IMR-90 (cell line): ENCODE measurements at regions not wholly inside any gene's neighbourhood (a gene's known extent, or its start where the extent isn't known, plus 50 kb on each side); places are given as distances from the start of the nearest gene placed in this dataset.

Experiments used
- ATAC-seq: fragments of 200-7000 bp; cut with Tn5 transposase; 2 replicates; pipeline ENCODE4 v1.9.1; 2020; ENCODE audit warnings: low read depth, mild to moderate bottlenecking, moderate library complexity
- BruUV-seq: library from RNA; stranded (reverse); fragments of 400-500 nt; replicated peaks from 2 replicates; lab custom pipeline; 2021; lab: Mats Ljungman, UMichigan
- CTCF ChIA-PET: fragments of 300-600 bp; formaldehyde crosslinking; extraction: SDS; loops from one replicate; lab custom pipeline; 2021; ENCODE audit warnings: antibody characterized with exemption; lab: Yijun Ruan, JAX
- POLR2A ChIA-PET: fragments of 300-600 bp; sonication (Branson Sonifier 250); formaldehyde crosslinking; loops from one replicate; lab custom pipeline; 2022; ENCODE audit warnings: antibody characterized with exemption; ENCODE audit not compliant: unreplicated experiment; lab: Charles Lee
- DNase-seq: peaks from one replicate; pipeline ENCODE4 v3.0.0; 2013
- H2AFZ ChIP-seq: replicated peaks from 2 replicates; pipeline ENCODE3; 2013; ENCODE audit warnings: low read length, mild to moderate bottlenecking; ENCODE audit not compliant: poor library complexity
- H2AK5ac ChIP-seq: 2 replicates; pipeline ENCODE4 v1.6.1; 2013; ENCODE audit warnings: low read depth, low read length, inconsistent platforms
- H2AK9ac ChIP-seq: replicated peaks from 2 replicates; pipeline ENCODE3; 2013; ENCODE audit warnings: mild to moderate bottlenecking, low read depth, low read length, moderate library complexity; ENCODE audit not compliant: poor library complexity
- H2BK120ac ChIP-seq: 2 replicates; pipeline ENCODE4 v1.6.1; 2013; ENCODE audit warnings: low read depth, low read length, inconsistent platforms
- H2BK15ac ChIP-seq: 3 replicates; pipeline ENCODE4 v1.6.1; 2013; ENCODE audit warnings: low read depth, low read length, inconsistent platforms
- H2BK20ac ChIP-seq: 2 replicates; pipeline ENCODE4 v1.6.1; 2013; ENCODE audit warnings: low read depth, mild to moderate bottlenecking, inconsistent platforms, low read length, moderate library complexity
- H2BK5ac ChIP-seq: 2 replicates; pipeline ENCODE4 v1.6.1; 2013; ENCODE audit warnings: mild to moderate bottlenecking, low read depth, low read length, inconsistent platforms; ENCODE audit not compliant: poor library complexity, severe bottlenecking
- H3K14ac ChIP-seq: replicated peaks from 2 replicates; pipeline ENCODE4 v1.6.1; 2013; ENCODE audit warnings: low read depth, low read length, inconsistent platforms
- H3K18ac ChIP-seq: 2 replicates; pipeline ENCODE4 v1.6.1; 2013; ENCODE audit warnings: low read depth, low read length, control low read depth
- H3K23ac ChIP-seq: 2 replicates; pipeline ENCODE4 v1.6.1; 2013; ENCODE audit warnings: low read depth, low read length, inconsistent platforms
- H3K27ac ChIP-seq: 2 replicates; pipeline ENCODE4 v1.5.1; 2013; ENCODE audit warnings: mild to moderate bottlenecking, control low read depth, low read length; ENCODE audit not compliant: insufficient read depth
- H3K27me3 ChIP-seq: 2 replicates; pipeline ENCODE4 v1.6.1; 2013; ENCODE audit warnings: low read length; ENCODE audit not compliant: control insufficient read depth, insufficient read depth
- H3K36me3 ChIP-seq: 2 replicates; pipeline ENCODE4 v1.6.1; 2013; ENCODE audit warnings: low read length, mixed read lengths; ENCODE audit not compliant: control insufficient read depth, insufficient read depth
- H3K4ac ChIP-seq: 2 replicates; pipeline ENCODE4 v1.6.1; 2013; ENCODE audit warnings: low read depth, low read length, inconsistent platforms
- H3K4me1 ChIP-seq: 2 replicates; pipeline ENCODE4 v1.6.1; 2013; ENCODE audit warnings: low read length, mixed read lengths; ENCODE audit not compliant: control insufficient read depth, insufficient read depth
- H3K4me2 ChIP-seq: 2 replicates; pipeline ENCODE4 v1.6.1; 2013; ENCODE audit warnings: low read depth, mild to moderate bottlenecking, control low read depth, low read length, moderate library complexity
- H3K4me3 ChIP-seq: 2 replicates; pipeline ENCODE4 v1.5.1; 2013; ENCODE audit warnings: low read depth, mild to moderate bottlenecking, control low read depth, low read length, moderate library complexity; ENCODE audit not compliant: insufficient read depth
- H3K56ac ChIP-seq: 2 replicates; pipeline ENCODE4 v1.6.1; 2013; ENCODE audit warnings: low read length, inconsistent platforms; ENCODE audit not compliant: insufficient read depth; ENCODE audit errors: extremely low read depth
- H3K79me1 ChIP-seq, 2 experiments: 2 replicates each; pipeline ENCODE4 v1.6.1; 2013; ENCODE audit warnings: low read length in 2 of 2, inconsistent platforms in 1 of 2, low read depth in 1 of 2
- H3K9ac ChIP-seq: 2 replicates; pipeline ENCODE4 v1.6.1; 2013; ENCODE audit warnings: low read depth, low read length, control low read depth
- H3K9me1 ChIP-seq: 2 replicates; pipeline ENCODE4 v1.6.1; 2013; ENCODE audit warnings: low read length, inconsistent platforms; ENCODE audit not compliant: insufficient read depth
- H3K9me3 ChIP-seq: 2 replicates; pipeline ENCODE4 v1.6.1; 2013; ENCODE audit warnings: low read length; ENCODE audit not compliant: control insufficient read depth, insufficient read depth
- H4K20me1 ChIP-seq: 2 replicates; pipeline ENCODE4 v1.6.1; 2013; ENCODE audit warnings: low read length, inconsistent platforms; ENCODE audit not compliant: insufficient read depth
- H4K5ac ChIP-seq: 2 replicates; pipeline ENCODE4 v1.6.1; 2013; ENCODE audit warnings: mild to moderate bottlenecking, low read depth, low read length, control low read depth
- H4K8ac ChIP-seq, 2 experiments: 2 replicates each; pipeline ENCODE4 v1.6.1; 2013; ENCODE audit warnings: low read depth in 2 of 2, low read length in 2 of 2, control low read depth in 1 of 2, inconsistent platforms in 1 of 2
- H4K91ac ChIP-seq: 2 replicates; pipeline ENCODE4 v1.6.1; 2013; ENCODE audit warnings: low read depth, low read length, inconsistent platforms; ENCODE audit not compliant: insufficient read depth
- BHLHE40 ChIP-seq: fragments of 150-350 bp; IDR thresholded peaks from 2 replicates; pipeline ENCODE4 v1.6.1; 2016; ENCODE audit warnings: mild to moderate bottlenecking, low read depth, low read length
- ELK1 ChIP-seq: fragments of 150-350 bp; IDR thresholded peaks from 2 replicates; pipeline ENCODE4 v1.6.1; 2016; ENCODE audit warnings: low read depth, mild to moderate bottlenecking, low read length, moderate library complexity, borderline replicate concordance
- FOS ChIP-seq: fragments of 150-350 bp; IDR thresholded peaks from 2 replicates; pipeline ENCODE4 v1.6.1; 2016; ENCODE audit warnings: low read depth, low read length
- RFX5 ChIP-seq: IDR thresholded peaks from 2 replicates; pipeline ENCODE4 v1.8.0; 2012; ENCODE audit warnings: low read depth, mild to moderate bottlenecking, low read length, moderate library complexity
- WGBS, 2 experiments: methylation state at CpG; one replicate each; pipeline versions ENCODE4 v1.1.5 to v1.1.7; 2013; ENCODE audit warnings: missing lambda C conversion rate in 2 of 2; ENCODE audit not compliant: insufficient read length in 1 of 2; ENCODE audit errors: extremely low coverage in 2 of 2; 5-methylcytosine and 5-hydroxymethylcytosine counted together
- dilution Hi-C: fragments of 300-500 bp; cut with HindIII; formaldehyde crosslinking; loops from one replicate; pipeline ENCODE4 v1.14.3; 2018; ENCODE audit warnings: low sequenced_read_pairs; ENCODE audit not compliant: unreplicated experiment
- in situ Hi-C: fragments of 300-500 bp; cut with MboI; formaldehyde crosslinking; loops from 3 replicates; pipeline ENCODE4 v1.14.3; 2019; ENCODE audit warnings: low sequenced_read_pairs, inconsistent platforms, mixed read lengths
- intact Hi-C: fragments of 100-400 bp; cut with micrococcal nuclease; formaldehyde crosslinking; loops from 2 replicates; pipeline ENCODE4 v1.10.0; 2022

DNA sequence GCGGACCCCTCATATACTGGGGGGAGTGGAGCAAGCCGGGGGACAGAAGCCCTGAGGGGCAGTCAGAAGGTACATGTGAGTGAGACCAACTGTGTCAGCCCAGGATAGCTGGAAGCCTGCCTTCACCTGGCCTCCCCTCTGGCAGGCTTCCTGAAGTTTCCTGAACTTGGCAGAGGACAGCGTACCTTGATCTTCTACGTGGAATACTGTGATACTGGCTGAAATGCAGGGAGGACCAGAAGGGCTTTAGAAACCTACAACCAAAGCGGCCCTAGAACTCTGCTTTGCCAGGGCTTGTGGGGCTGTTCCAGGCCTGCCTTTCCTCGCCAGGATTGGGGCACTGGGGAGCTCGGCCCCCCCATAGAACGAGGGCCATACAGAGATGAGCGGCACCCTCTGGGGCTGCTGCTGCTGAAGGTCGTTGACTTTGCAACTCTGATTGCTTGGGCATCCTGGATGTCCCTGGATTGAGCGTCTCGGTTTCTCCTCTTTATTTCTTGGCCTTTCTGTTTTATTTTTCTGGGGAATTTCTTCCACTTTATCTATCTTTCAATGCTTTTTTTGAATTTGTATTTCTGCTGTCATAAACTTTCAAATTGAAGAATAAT is 66.5 kb downstream of the SLC25A47 start:
- H3K9me1 ChIP-seq = peaks cover 23% of the 10 kb centered on the region
- H4K8ac ChIP-seq = no peak overlapping the region
- POLR2A ChIA-PET = no interaction called here
- H3K36me3 ChIP-seq = no peaks in the 10 kb centered on the region
- H2BK20ac ChIP-seq = no peak overlapping the region
- H3K4me3 ChIP-seq = no peak overlapping the region
- DNase-seq = no peak
- no TSS peak for BruUV-seq
- H4K20me1 ChIP-seq = peaks cover 17% of the 10 kb centered on the region
- no peak overlapping the region for H4K5ac ChIP-seq
- dilution Hi-C loops (no loop called here), intact Hi-C loops (loop anchor here (5.0 to 10.0 kb wide), 2 partner anchors 513 to 845 kb away; partner anchors contain the start of gene RTL1), in situ Hi-C loops (loop anchor here (10.0 kb wide), 2 partner anchors 455 to 1235 kb away; no protein-coding TSS in a partner anchor)
- 100% methylated on average over 1 of the region's 12 CpGs; no CpG with 5 or more reads in 1 of the 2 experiments for WGBS, 2 experiments
- H3K4me1 ChIP-seq = peaks cover 37% of the 10 kb centered on the region
- no peak overlapping the region for H2AK5ac ChIP-seq
- no peak overlapping the region for H2BK120ac ChIP-seq
- H2BK15ac ChIP-seq = no peak overlapping the region
- no peak overlapping the region for H3K9ac ChIP-seq
- no peak overlapping the region for H3K14ac ChIP-seq
- no peak overlapping the region for H3K4ac ChIP-seq
- no peak for TF ChIP-seq ELK1
- no peak for TF ChIP-seq BHLHE40
- TF ChIP-seq FOS = no peak
- TF ChIP-seq RFX5 = no peak
- no peaks in the 10 kb centered on the region for H3K9me3 ChIP-seq
- H3K79me1 ChIP-seq = peaks cover 27 to 56% of the 10 kb centered on the region in 2 experiments
- H3K23ac ChIP-seq = no peak overlapping the region
- H2AFZ ChIP-seq = no peak overlapping the region
- H4K91ac ChIP-seq = no peak overlapping the region
- no peak overlapping the region for H3K27ac ChIP-seq
- no peak overlapping the region for H2BK5ac ChIP-seq
- ATAC-seq = no peak
- H3K27me3 ChIP-seq = no peaks in the 10 kb centered on the region
- H3K4me2 ChIP-seq = no peak overlapping the region
- H3K56ac ChIP-seq = no peak overlapping the region
- H2AK9ac ChIP-seq = no peak overlapping the region
- no peak overlapping the region for H3K18ac ChIP-seq
- CTCF ChIA-PET = interaction anchor here (0.7 to 1.5 kb wide), 3 partner anchors 28 to 256 kb away, joined by 3 to 4 read pairs (median 3); no protein-coding TSS in a partner anchor
